HEK293 (cell line): ENCODE measurements at regions not wholly inside any gene's neighbourhood (a gene's known extent, or its start where the extent isn't known, plus 50 kb on each side); places are given as distances from the start of the nearest gene placed in this dataset.
"Not testable (repeated sequence)": the region's sequence is repeated elsewhere in the genome, so short reads cannot be mapped to it uniquely, and the experiment has no call there.

ENCODE experiments used
- GLI4 ChIP-seq: fragments of 450-650 bp; formaldehyde crosslinking; IDR thresholded peaks from 2 replicates; pipeline ENCODE4 v1.5.1; 2016; ENCODE audit warnings: missing biosample characterization, missing genetic modification characterization
- KLF1 ChIP-seq: fragments of 450-650 bp; formaldehyde crosslinking; IDR thresholded peaks from 2 replicates; pipeline ENCODE4 v1.5.1; 2016; ENCODE audit warnings: missing biosample characterization, missing genetic modification characterization
- ZNF23 ChIP-seq: fragments of 450-650 bp; formaldehyde crosslinking; IDR thresholded peaks from 2 replicates; pipeline ENCODE4 v1.5.1; 2016; ENCODE audit warnings: missing biosample characterization, missing genetic modification characterization, borderline replicate concordance
- ZNF514 ChIP-seq: fragments of 450-650 bp; formaldehyde crosslinking; IDR thresholded peaks from 2 replicates; pipeline ENCODE4 v1.5.1; 2016; ENCODE audit warnings: missing biosample characterization, missing genetic modification characterization
- ZNF626 ChIP-seq: fragments of 450-650 bp; sonication (Bioruptor Pico); formaldehyde crosslinking; IDR thresholded peaks from 2 replicates; pipeline ENCODE4 v1.5.1; 2018; ENCODE audit warnings: missing biosample characterization, missing genetic modification characterization, inconsistent platforms
- TF ChIP-seq, protein P1 (sequence below): fragments of 450-650 bp; formaldehyde crosslinking; IDR thresholded peaks from 2 replicates; pipeline ENCODE4 v1.5.1; 2016; ENCODE audit warnings: missing biosample characterization, missing genetic modification characterization
- TF ChIP-seq, protein P2 (sequence below): fragments of 450-650 bp; formaldehyde crosslinking; IDR thresholded peaks from 2 replicates; pipeline ENCODE4 v1.5.1; 2016; ENCODE audit warnings: missing biosample characterization, missing genetic modification characterization

DNA sequence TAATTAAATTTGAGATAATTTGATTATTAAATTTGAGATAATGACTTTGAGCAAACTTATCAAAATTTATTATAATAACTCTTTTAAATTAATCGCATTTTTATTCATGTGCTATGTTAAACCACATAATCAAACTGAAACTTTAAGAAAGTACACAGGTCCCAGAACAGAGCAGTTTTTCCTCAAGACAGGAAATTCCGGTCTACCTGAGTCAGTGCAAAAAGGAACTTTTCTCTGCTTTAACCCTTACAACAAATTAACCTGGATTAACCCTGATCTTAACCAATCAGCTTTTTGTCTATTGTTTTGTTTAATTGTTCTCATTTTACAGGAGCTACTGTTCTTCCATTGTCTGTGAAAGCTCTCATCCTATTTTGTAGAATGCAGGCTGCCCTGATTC, 195.1 kb downstream of the SPATA31A1 start:
- TF ChIP-seq ZNF514; ZNF626 (tag by site-specific recombination); KLF1; ZNF23 (tag by site-specific recombination); GLI4: not testable (repeated sequence)
- TF ChIP-seq, protein P1, sequence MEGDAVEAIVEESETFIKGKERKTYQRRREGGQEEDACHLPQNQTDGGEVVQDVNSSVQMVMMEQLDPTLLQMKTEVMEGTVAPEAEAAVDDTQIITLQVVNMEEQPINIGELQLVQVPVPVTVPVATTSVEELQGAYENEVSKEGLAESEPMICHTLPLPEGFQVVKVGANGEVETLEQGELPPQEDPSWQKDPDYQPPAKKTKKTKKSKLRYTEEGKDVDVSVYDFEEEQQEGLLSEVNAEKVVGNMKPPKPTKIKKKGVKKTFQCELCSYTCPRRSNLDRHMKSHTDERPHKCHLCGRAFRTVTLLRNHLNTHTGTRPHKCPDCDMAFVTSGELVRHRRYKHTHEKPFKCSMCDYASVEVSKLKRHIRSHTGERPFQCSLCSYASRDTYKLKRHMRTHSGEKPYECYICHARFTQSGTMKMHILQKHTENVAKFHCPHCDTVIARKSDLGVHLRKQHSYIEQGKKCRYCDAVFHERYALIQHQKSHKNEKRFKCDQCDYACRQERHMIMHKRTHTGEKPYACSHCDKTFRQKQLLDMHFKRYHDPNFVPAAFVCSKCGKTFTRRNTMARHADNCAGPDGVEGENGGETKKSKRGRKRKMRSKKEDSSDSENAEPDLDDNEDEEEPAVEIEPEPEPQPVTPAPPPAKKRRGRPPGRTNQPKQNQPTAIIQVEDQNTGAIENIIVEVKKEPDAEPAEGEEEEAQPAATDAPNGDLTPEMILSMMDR = not testable (repeated sequence)
- TF ChIP-seq, protein P2, sequence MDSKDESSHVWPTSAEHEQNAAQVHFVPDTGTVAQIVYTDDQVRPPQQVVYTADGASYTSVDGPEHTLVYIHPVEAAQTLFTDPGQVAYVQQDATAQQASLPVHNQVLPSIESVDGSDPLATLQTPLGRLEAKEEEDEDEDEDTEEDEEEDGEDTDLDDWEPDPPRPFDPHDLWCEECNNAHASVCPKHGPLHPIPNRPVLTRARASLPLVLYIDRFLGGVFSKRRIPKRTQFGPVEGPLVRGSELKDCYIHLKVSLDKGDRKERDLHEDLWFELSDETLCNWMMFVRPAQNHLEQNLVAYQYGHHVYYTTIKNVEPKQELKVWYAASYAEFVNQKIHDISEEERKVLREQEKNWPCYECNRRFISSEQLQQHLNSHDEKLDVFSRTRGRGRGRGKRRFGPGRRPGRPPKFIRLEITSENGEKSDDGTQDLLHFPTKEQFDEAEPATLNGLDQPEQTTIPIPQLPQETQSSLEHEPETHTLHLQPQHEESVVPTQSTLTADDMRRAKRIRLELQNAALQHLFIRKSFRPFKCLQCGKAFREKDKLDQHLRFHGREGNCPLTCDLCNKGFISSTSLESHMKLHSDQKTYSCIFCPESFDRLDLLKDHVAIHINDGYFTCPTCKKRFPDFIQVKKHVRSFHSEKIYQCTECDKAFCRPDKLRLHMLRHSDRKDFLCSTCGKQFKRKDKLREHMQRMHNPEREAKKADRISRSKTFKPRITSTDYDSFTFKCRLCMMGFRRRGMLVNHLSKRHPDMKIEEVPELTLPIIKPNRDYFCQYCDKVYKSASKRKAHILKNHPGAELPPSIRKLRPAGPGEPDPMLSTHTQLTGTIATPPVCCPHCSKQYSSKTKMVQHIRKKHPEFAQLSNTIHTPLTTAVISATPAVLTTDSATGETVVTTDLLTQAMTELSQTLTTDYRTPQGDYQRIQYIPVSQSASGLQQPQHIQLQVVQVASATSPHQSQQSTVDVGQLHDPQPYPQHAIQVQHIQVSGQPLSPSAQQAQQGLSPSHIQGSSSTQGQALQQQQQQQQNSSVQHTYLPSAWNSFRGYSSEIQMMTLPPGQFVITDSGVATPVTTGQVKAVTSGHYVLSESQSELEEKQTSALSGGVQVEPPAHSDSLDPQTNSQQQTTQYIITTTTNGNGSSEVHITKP (tag by site-specific recombination) = not testable (repeated sequence)
